Liver (tissue), 8 donors: ENCODE measurements at regions not wholly inside any gene's neighbourhood (a gene's known extent, or its start where the extent isn't known, plus 50 kb on each side); places are given as distances from the start of the nearest gene placed in this dataset.

Experiments used
- DNase-seq: peaks from one replicate; pipeline ENCODE4 v3.0.0-alpha.2; 2017; ENCODE audit warnings: low spot score
- H3K27ac ChIP-seq, 2 donors: one replicate each; pipeline ENCODE4 v1.7.0; 2013; ENCODE audit warnings: inconsistent platforms in 2 of 2, low read length in 2 of 2, control low read depth in 1 of 2, low read depth in 1 of 2, mild to moderate bottlenecking in 1 of 2
- H3K27me3 ChIP-seq, 4 donors: one replicate each; pipeline versions ENCODE4 v1.6.1 to v1.7.0; 2013; ENCODE audit warnings: low read length in 3 of 4, inconsistent platforms in 1 of 4, mild to moderate bottlenecking in 1 of 4, moderate library complexity in 1 of 4; ENCODE audit not compliant: control insufficient read depth in 4 of 4, insufficient read depth in 4 of 4
- H3K36me3 ChIP-seq, 4 donors: one replicate each; pipeline versions ENCODE4 v1.6.1 to v1.7.0; 2013; ENCODE audit warnings: low read length in 3 of 4, mild to moderate bottlenecking in 3 of 4, low read depth in 1 of 4, moderate library complexity in 1 of 4; ENCODE audit not compliant: control insufficient read depth in 4 of 4, insufficient read depth in 3 of 4
- H3K4me1 ChIP-seq, 4 donors: one replicate each; pipeline versions ENCODE4 v1.6.1 to v1.7.0; 2013; ENCODE audit warnings: low read length in 3 of 4, mild to moderate bottlenecking in 3 of 4, moderate library complexity in 1 of 4; ENCODE audit not compliant: control insufficient read depth in 4 of 4, insufficient read depth in 4 of 4
- H3K4me3 ChIP-seq, 3 donors: one replicate each; pipeline versions ENCODE4 v1.6.1 to v1.7.0; 2013; ENCODE audit warnings: low read length in 3 of 3, control low read depth in 1 of 3, low read depth in 1 of 3, mild to moderate bottlenecking in 1 of 3
- H3K9ac ChIP-seq, 2 donors: one replicate each; pipeline ENCODE4 v1.7.0; 2013; ENCODE audit warnings: low read length in 2 of 2, mild to moderate bottlenecking in 2 of 2, moderate library complexity in 2 of 2, control low read depth in 1 of 2, low read depth in 1 of 2
- H3K9me3 ChIP-seq, 4 donors: one replicate each; pipeline versions ENCODE4 v1.6.1 to v1.7.0; 2013; ENCODE audit warnings: low read length in 3 of 4; ENCODE audit not compliant: control insufficient read depth in 4 of 4
- ATF3 ChIP-seq: IDR thresholded peaks from 2 replicates; pipeline ENCODE4 v1.6.1; 2016; ENCODE audit warnings: antibody characterized with exemption
- CTCF ChIP-seq: fragments of 150-350 bp; IDR thresholded peaks from 2 replicates; pipeline ENCODE4 v1.5.1; 2017; ENCODE audit warnings: improper control_type of control experiment, low read depth, low read length; ENCODE audit not compliant: missing input control
- EGR1 ChIP-seq, 2 donors: IDR thresholded peaks; 2 replicates each; pipeline ENCODE4 v1.6.1; 2016 to 2018; ENCODE audit warnings: antibody characterized with exemption in 2 of 2, low read depth in 2 of 2
- GABPA ChIP-seq, 2 donors: IDR thresholded peaks in 1 of 2; conservative IDR thresholded peaks in 1 of 2; 2 replicates each; pipeline ENCODE4 v1.6.1; 2016; ENCODE audit warnings: antibody characterized with exemption in 2 of 2, mild to moderate bottlenecking in 1 of 2, moderate library complexity in 1 of 2
- HNF4G ChIP-seq: IDR thresholded peaks from 2 replicates; pipeline ENCODE4 v1.6.1; 2016; ENCODE audit warnings: antibody characterized with exemption
- JUND ChIP-seq, 2 donors: IDR thresholded peaks; 2 replicates each; pipeline ENCODE4 v1.6.1; 2016; ENCODE audit warnings: antibody characterized with exemption in 2 of 2
- NR2F2 ChIP-seq: IDR thresholded peaks from 2 replicates; pipeline ENCODE4 v1.6.1; 2016; ENCODE audit warnings: antibody characterized with exemption
- SP1 ChIP-seq: IDR thresholded peaks from 2 replicates; pipeline ENCODE4 v1.6.1; 2018; ENCODE audit warnings: antibody characterized with exemption, mild to moderate bottlenecking
- YY1 ChIP-seq: IDR thresholded peaks from 2 replicates; pipeline ENCODE4 v1.6.1; 2016; ENCODE audit warnings: antibody characterized with exemption, mild to moderate bottlenecking
- WGBS: extraction: QIAGEN DNeasy Blood & Tissue Kit; methylation state at CpG from one replicate; pipeline ENCODE4 v1.1.7; 2013; 5-methylcytosine and 5-hydroxymethylcytosine counted together
- TF ChIP-seq, protein P1 (sequence below): IDR thresholded peaks from 2 replicates; pipeline ENCODE4 v1.6.1; 2016; ENCODE audit warnings: antibody characterized with exemption, mild to moderate bottlenecking
- donor health status: healthy.
- donor health status: healthy.
- donor health status: healthy.
- donor health status: healthy.
- donor health status: healthy.

- TF ChIP-seq GABPA (IDR thresholded peaks at IDR 0.05 in 1 of 2, conservative IDR thresholded peaks at IDR 0.05 in 1 of 2): no peak
Measured at GRCh38 chr12:93107514-93108312, 178.6 kb upstream of the EEA1 start (continued).

GRCh38 chr12:93108985-93109384, 179.9 kb upstream of the EEA1 start:
- Histone ChIP-seq H3K9me3 (no peaks in the 10 kb centered on the region), H3K9ac (no peak overlapping the region), H3K36me3 (no peaks in the 10 kb centered on the region), H3K27me3 (no peaks in the 10 kb centered on the region), H3K27ac (no peak overlapping the region), H3K4me3 (no peak overlapping the region), H3K4me1 (peaks cover 2 to 9% (median 4%) of the 10 kb centered on the region in 4 donors)
- TF ChIP-seq SP1 (no peak), ATF3 (no peak), HNF4G (no peak)
- 70% methylated on average over 3 of the region's 3 CpGs for WGBS
- DNase-seq: no peak

- DNase-seq: no peak
- no peak overlapping the region for H3K4me3 ChIP-seq
- WGBS: 89% methylated on average over 4 of the region's 4 CpGs
- H3K27me3 ChIP-seq: no peaks in the 10 kb centered on the region
- TF ChIP-seq JUND (IDR thresholded peaks at IDR 0.05) (no peak), NR2F2 (no peak), YY1 (no peak), HNF4G (no peak), CTCF (no peak), SP1 (no peak), ATF3 (no peak), EGR1 (IDR thresholded peaks at IDR 0.05; ENCODE audit: low read depth in 2 of 2) (no peak)
- TF ChIP-seq, protein P1, sequence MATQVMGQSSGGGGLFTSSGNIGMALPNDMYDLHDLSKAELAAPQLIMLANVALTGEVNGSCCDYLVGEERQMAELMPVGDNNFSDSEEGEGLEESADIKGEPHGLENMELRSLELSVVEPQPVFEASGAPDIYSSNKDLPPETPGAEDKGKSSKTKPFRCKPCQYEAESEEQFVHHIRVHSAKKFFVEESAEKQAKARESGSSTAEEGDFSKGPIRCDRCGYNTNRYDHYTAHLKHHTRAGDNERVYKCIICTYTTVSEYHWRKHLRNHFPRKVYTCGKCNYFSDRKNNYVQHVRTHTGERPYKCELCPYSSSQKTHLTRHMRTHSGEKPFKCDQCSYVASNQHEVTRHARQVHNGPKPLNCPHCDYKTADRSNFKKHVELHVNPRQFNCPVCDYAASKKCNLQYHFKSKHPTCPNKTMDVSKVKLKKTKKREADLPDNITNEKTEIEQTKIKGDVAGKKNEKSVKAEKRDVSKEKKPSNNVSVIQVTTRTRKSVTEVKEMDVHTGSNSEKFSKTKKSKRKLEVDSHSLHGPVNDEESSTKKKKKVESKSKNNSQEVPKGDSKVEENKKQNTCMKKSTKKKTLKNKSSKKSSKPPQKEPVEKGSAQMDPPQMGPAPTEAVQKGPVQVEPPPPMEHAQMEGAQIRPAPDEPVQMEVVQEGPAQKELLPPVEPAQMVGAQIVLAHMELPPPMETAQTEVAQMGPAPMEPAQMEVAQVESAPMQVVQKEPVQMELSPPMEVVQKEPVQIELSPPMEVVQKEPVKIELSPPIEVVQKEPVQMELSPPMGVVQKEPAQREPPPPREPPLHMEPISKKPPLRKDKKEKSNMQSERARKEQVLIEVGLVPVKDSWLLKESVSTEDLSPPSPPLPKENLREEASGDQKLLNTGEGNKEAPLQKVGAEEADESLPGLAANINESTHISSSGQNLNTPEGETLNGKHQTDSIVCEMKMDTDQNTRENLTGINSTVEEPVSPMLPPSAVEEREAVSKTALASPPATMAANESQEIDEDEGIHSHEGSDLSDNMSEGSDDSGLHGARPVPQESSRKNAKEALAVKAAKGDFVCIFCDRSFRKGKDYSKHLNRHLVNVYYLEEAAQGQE: no peak
- no peaks in the 10 kb centered on the region for H3K36me3 ChIP-seq
- no peak overlapping the region for H3K27ac ChIP-seq
- H3K9ac ChIP-seq: no peak overlapping the region
- H3K4me1 ChIP-seq: peaks cover 2 to 9% (median 4%) of the 10 kb centered on the region in 4 donors
- no peaks in the 10 kb centered on the region for H3K9me3 ChIP-seq
Measured at GRCh38 chr12:93109551-93110203, 180.6 kb upstream of the EEA1 start.
